GM13976 (cell line): ENCODE measurements at regions not wholly inside any gene's neighbourhood (a gene's known extent, or its start where the extent isn't known, plus 50 kb on each side); places are given as distances from the start of the nearest gene placed in this dataset.

Source experiments
- DNase-seq: peaks from one replicate; pipeline ENCODE4 v3.0.0; 2012; ENCODE audit warnings: low spot score
- in situ Hi-C: fragments of 300-500 bp; cut with MboI; formaldehyde crosslinking; loops from one replicate; pipeline ENCODE4 v1.12.0; 2022; ENCODE audit warnings: low sequenced_read_pairs, mixed read lengths, inconsistent platforms; ENCODE audit not compliant: unreplicated experiment
- TF ChIP-seq, protein P1 (sequence below): IDR thresholded peaks from 2 replicates; pipeline ENCODE4 v1.5.1; 2012; ENCODE audit warnings: borderline replicate concordance, mild to moderate bottlenecking; ENCODE audit not compliant: insufficient read depth; ENCODE audit errors: extremely low read depth, missing control alignments, control extremely low read depth

DNA sequence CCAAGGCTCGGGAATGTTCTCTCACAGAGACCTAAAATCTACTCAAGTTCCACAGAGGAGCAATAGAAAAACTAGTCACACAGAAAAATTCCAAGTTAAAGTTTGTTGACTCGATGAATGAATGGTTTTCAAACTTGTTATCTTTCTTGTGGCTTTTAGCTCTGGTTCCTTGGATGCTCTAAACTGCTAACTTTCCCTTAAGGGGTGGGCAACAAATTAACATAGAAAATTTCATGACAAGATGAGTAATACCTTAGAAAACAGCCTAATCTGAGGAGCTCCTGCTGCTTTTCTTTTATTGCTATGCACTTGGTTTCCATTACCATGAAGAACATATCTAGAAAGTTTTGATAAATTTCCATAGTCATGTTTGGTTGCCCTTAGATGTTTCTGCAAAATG lies 100.2 kb upstream of the CCDC112 start:
- TF ChIP-seq, protein P1, sequence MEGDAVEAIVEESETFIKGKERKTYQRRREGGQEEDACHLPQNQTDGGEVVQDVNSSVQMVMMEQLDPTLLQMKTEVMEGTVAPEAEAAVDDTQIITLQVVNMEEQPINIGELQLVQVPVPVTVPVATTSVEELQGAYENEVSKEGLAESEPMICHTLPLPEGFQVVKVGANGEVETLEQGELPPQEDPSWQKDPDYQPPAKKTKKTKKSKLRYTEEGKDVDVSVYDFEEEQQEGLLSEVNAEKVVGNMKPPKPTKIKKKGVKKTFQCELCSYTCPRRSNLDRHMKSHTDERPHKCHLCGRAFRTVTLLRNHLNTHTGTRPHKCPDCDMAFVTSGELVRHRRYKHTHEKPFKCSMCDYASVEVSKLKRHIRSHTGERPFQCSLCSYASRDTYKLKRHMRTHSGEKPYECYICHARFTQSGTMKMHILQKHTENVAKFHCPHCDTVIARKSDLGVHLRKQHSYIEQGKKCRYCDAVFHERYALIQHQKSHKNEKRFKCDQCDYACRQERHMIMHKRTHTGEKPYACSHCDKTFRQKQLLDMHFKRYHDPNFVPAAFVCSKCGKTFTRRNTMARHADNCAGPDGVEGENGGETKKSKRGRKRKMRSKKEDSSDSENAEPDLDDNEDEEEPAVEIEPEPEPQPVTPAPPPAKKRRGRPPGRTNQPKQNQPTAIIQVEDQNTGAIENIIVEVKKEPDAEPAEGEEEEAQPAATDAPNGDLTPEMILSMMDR: no peak
- in situ Hi-C loops: no loop called here
- no peak for DNase-seq

DNA sequence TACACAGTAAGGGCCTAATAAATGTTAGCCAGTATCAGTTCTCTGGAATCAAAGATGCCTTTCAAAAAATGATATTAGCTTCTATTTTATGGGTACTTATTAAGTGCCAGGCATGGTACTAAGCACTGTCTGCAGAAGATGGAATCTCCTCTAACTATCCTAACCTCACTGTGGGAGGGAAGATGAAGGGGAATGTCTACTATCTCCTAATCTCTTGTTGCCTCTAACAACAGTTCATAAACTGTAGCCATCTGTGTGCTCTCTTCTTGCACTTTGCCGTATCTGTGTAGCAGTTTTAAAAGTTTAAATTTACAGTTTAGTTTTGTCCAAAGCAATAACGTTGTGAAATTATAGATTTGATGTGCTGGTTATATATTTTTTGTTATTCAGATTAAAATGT lies 99.6 kb upstream of the CCDC112 start:
- TF ChIP-seq, protein P1: no peak
- no peak for DNase-seq
- in situ Hi-C loops: no loop called here

DNA sequence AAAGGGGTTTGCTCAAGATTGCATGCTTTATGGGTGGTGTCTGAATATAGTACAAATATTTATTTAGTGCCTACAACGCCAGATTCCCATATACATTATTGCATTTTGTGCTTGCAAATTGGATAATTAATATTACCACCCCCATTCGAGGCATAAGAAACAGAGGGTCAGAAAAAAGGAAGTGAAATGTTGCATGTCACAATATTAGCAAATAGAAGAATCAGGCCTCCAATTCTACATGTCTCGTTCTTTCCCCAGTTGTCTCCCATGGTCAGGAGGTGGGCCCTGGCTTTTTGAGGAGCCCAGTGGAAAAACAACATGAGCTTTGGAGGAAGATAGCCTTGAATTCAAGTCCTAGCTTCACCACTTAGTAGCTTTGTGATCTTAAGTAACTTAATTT lies 98.1 kb upstream of the CCDC112 start:
- in situ Hi-C loops: no loop called here
- DNase-seq: no peak
- TF ChIP-seq, protein P1: no peak

DNA sequence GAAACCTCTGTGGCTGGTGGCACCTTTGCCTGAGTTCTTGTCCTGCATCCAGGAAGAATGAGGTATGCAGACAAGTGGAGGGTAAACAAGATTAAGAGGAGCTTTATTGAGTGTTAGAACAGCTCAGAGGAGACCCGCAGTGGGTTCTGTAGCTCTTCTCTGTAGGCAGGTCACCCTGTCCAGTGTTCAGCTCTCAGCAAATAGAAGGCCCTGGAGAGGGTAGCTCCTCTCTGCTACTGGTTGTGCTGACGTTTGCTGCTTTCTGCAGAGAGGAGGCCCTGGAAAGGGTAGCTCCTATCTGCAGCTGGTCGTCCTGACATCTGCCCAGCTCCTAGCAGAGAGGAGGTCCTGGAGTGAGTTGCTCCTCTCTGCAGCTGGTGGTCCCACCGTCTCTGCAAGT lies 96.8 kb upstream of the CCDC112 start:
- in situ Hi-C loops: no loop called here
- TF ChIP-seq, protein P1: no peak
- DNase-seq: no peak

DNA sequence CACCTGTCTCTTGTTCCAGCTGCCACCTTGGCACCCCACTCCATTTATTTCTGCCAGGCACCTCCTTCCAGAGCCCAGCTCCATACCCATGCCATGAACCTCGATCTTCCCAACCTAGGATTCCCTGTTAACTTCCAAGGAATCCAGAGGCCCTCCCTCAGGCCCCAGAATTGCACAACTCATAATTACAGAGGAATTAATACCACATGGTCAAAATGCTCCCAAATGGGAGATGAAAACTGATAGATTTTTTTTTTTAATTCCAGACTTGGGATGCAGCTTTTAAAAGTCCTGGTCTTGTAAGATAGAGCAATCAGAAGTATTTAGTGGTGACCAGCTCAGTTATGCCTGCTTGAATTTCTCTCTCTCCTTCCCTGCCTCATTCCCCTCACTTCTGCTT lies 96.2 kb upstream of the CCDC112 start:
- DNase-seq: no peak
- TF ChIP-seq, protein P1: no peak
- in situ Hi-C loops: no loop called here

DNA sequence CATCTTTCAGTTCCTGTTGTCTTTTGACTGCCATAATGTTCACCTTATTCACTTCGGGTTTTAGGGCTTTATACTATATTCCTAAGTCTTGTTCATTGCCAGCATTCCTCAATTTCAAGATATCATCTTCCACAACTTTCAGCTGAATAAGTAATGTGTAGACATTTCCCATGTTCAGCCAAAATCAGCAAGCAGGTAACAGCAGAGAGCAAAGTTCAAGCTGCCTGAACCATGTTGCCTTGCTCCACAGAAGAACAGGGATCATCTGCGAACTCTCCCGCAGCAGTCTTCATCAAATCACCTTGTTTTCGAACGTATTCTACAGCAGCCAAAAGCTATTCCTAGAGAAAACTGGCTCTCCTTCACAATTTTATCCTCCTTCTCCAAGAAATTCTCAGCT lies 95.3 kb upstream of the CCDC112 start:
- in situ Hi-C loops: no loop called here
- DNase-seq: no peak
- TF ChIP-seq, protein P1: no peak
